SK-N-SH (cell line): ENCODE measurements at regions not wholly inside any gene's neighbourhood (a gene's known extent, or its start where the extent isn't known, plus 50 kb on each side); places are given as distances from the start of the nearest gene placed in this dataset.

ENCODE experiments used
- CTCF ChIP-seq: fragments of 200-600 bp; sonication (generic); IDR thresholded peaks from 2 replicates; pipeline ENCODE4 v1.6.1; 2017; ENCODE audit warnings: antibody characterized with exemption, mild to moderate bottlenecking, moderate library complexity
- JUND ChIP-seq: IDR thresholded peaks from 2 replicates; pipeline ENCODE4 v1.4.0; 2012
- MAX ChIP-seq: IDR thresholded peaks from 2 replicates; pipeline ENCODE4 v1.4.0; 2012; ENCODE audit warnings: low read depth
- RCOR1 ChIP-seq: fragments of 150-350 bp; IDR thresholded peaks from 2 replicates; pipeline ENCODE4 v1.6.1; 2017; ENCODE audit warnings: antibody characterized with exemption, low read length
- RFX5 ChIP-seq: IDR thresholded peaks from 2 replicates; pipeline ENCODE4 v1.6.1; 2012; ENCODE audit warnings: mild to moderate bottlenecking, improper control_type of control experiment, low read length

GRCh38 chr6:144583614-144583954 lies 298.4 kb downstream of the UTRN start:
- TF ChIP-seq MAX: no peak
- TF ChIP-seq RFX5: no peak
- TF ChIP-seq RCOR1: no peak
- TF ChIP-seq CTCF: no peak
- no peak for TF ChIP-seq JUND
